ENCODE measurements at regions not wholly inside any gene's neighbourhood (a gene's known extent, or its start where the extent isn't known, plus 50 kb on each side); places are given as distances from the start of the nearest gene placed in this dataset.

GRCh38 chr3:174355505-174355904 is 503.6 kb upstream of the NAALADL2 start:
- no peak overlapping the region for H3K27ac ChIP-seq
- H3K27me3 ChIP-seq: no peaks in the 10 kb centered on the region
- no peak overlapping the region for H3K4me3 ChIP-seq
- intact Hi-C loops (cut with DNase I): no loop called here
- TF ChIP-seq, protein P1, sequence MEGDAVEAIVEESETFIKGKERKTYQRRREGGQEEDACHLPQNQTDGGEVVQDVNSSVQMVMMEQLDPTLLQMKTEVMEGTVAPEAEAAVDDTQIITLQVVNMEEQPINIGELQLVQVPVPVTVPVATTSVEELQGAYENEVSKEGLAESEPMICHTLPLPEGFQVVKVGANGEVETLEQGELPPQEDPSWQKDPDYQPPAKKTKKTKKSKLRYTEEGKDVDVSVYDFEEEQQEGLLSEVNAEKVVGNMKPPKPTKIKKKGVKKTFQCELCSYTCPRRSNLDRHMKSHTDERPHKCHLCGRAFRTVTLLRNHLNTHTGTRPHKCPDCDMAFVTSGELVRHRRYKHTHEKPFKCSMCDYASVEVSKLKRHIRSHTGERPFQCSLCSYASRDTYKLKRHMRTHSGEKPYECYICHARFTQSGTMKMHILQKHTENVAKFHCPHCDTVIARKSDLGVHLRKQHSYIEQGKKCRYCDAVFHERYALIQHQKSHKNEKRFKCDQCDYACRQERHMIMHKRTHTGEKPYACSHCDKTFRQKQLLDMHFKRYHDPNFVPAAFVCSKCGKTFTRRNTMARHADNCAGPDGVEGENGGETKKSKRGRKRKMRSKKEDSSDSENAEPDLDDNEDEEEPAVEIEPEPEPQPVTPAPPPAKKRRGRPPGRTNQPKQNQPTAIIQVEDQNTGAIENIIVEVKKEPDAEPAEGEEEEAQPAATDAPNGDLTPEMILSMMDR (IDR thresholded peaks at IDR 0.05): peak in 1 of 7 experiments; percentile 5
- TF ChIP-seq POLR2A (IDR thresholded peaks at IDR 0.05): no peak
- ATAC-seq (no peak), DNase-seq (no peak)
- no peaks in the 10 kb centered on the region for H3K4me1 ChIP-seq
- 0 to 11% methylated on average over 1 of the region's 1 CpG for WGBS, 2 donors
- no peaks in the 10 kb centered on the region for H3K9me3 ChIP-seq
- H3K36me3 ChIP-seq (replicated peaks in 1 of 2; ENCODE audit: insufficient read depth in 1 of 2, low read depth in 2 of 2): no peaks in the 10 kb centered on the region

DNA sequence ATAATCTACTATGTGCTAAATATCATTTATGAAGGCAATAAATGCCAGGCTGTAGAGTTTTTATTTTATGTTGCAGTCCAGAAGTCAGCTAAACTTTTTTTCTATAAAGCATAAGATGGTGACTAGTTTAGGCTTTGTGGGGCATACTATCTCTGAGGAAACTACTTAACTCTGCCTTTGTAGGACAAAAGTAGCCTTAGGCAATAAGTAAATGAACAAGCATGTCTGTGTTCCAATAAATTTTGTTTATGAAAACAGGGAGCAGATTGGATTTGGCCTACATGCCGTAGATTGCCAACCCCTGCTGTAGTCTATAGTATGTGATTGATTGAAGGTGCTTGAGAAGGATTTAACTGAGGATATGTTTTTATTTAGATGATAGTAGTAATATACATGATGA is 502.5 kb upstream of the NAALADL2 start:
- no peak for TF ChIP-seq POLR2A (IDR thresholded peaks at IDR 0.05)
- TF ChIP-seq, protein P1 (IDR thresholded peaks at IDR 0.05): no peak
- H3K4me3 ChIP-seq: no peak overlapping the region
- no peaks in the 10 kb centered on the region for H3K27me3 ChIP-seq
- no peak overlapping the region for H3K27ac ChIP-seq
- no peaks in the 10 kb centered on the region for H3K36me3 ChIP-seq (replicated peaks in 1 of 2; ENCODE audit: insufficient read depth in 1 of 2, low read depth in 2 of 2)
- WGBS, 2 donors: 80 to 90% methylated on average over 1 of the region's 1 CpG
- no peak for ATAC-seq
- intact Hi-C loops (cut with DNase I): no loop called here
- H3K9me3 ChIP-seq: no peaks in the 10 kb centered on the region
- DNase-seq: no peak
- no peaks in the 10 kb centered on the region for H3K4me1 ChIP-seq

DNA sequence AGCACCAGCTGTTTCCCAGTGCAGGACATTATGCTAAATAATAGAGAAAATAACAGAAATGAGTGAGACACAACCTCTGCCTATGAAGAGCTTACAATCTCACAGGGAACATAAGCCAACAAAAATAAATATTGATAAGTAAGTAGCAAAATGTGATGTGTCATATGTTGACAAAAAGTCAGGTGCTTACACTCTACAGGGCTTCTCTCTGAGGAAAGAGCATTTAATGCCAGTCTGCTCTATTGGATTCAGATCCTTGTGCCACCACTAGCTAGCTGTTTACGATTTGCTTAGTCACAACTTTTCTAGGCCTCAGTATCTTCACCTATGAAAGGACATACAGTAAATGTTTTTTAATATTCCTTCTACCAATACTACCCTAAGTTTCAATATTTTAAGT is 500.9 kb upstream of the NAALADL2 start:
- H3K27me3 ChIP-seq: no peaks in the 10 kb centered on the region
- H3K4me3 ChIP-seq: no peak overlapping the region
- no peaks in the 10 kb centered on the region for H3K4me1 ChIP-seq
- ATAC-seq (no peak), DNase-seq (no peak)
- intact Hi-C loops (cut with DNase I): no loop called here
- H3K36me3 ChIP-seq (replicated peaks in 1 of 2; ENCODE audit: insufficient read depth in 1 of 2, low read depth in 2 of 2): no peaks in the 10 kb centered on the region
- no peaks in the 10 kb centered on the region for H3K9me3 ChIP-seq
- no peak for TF ChIP-seq POLR2A (IDR thresholded peaks at IDR 0.05)
- TF ChIP-seq, protein P1 (IDR thresholded peaks at IDR 0.05): no peak
- H3K27ac ChIP-seq: no peak overlapping the region
- 52 to 73% methylated on average over 1 of the region's 1 CpG for WGBS, 2 donors

DNA sequence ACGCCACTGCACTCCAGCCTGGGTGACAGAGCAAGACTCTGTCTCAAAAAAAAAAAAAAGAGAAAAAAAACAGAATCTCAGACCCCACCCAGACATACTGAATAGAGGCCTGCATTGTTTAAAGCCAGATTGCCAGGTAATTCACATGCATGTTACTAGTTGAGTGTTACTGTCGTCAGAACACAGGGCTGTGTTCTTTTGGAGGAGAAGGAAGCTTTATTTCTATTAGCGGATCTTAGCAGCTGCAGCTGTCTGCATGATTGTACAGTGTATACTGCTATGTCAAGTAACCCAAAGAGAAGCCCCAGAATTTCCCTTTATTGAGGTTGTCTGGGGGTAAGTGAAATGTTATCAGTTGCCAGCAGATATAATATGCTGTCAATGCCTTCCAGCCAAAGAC is 496.6 kb upstream of the NAALADL2 start:
- Histone ChIP-seq H3K4me1 (no peaks in the 10 kb centered on the region), H3K9me3 (no peaks in the 10 kb centered on the region), H3K27me3 (no peaks in the 10 kb centered on the region), H3K4me3 (no peak overlapping the region), H3K36me3 (replicated peaks in 1 of 2; ENCODE audit: insufficient read depth in 1 of 2, low read depth in 2 of 2) (no peaks in the 10 kb centered on the region), H3K27ac (no peak overlapping the region)
- DNase-seq: no peak
- 81 to 88% methylated on average over 3 of the region's 3 CpGs for WGBS, 2 donors
- TF ChIP-seq, protein P1 (IDR thresholded peaks at IDR 0.05): no peak
- no peak for TF ChIP-seq POLR2A (IDR thresholded peaks at IDR 0.05)
- intact Hi-C loops (cut with DNase I): no loop called here
- ATAC-seq: no peak

DNA sequence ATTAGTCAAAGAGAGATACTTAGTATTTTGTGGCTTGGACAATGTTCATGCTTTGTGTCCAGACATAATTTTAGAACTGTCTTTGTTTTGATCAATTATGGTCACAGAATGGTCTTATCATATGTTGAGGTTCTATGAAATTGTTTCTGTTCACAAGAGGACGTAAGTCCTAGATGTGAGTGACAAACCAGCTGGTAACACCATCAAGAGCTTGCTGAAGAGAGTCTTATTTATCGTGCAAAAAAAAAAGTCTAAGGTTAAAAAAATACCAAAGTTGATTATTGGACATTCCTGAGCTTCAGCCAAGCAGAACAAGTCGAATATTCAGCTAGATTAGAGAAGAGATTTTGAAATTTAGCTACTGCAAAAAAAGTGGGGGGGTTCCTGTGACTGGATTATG is 495.9 kb upstream of the NAALADL2 start:
- intact Hi-C loops (cut with DNase I): no loop called here
- H3K36me3 ChIP-seq (replicated peaks in 1 of 2; ENCODE audit: insufficient read depth in 1 of 2, low read depth in 2 of 2): no peaks in the 10 kb centered on the region
- TF ChIP-seq, protein P1 (IDR thresholded peaks at IDR 0.05): no peak
- no peak for TF ChIP-seq POLR2A (IDR thresholded peaks at IDR 0.05)
- no peaks in the 10 kb centered on the region for H3K27me3 ChIP-seq
- no peaks in the 10 kb centered on the region for H3K4me1 ChIP-seq
- no peak for DNase-seq
- no peak for ATAC-seq
- H3K27ac ChIP-seq: no peak overlapping the region
- no peaks in the 10 kb centered on the region for H3K9me3 ChIP-seq
- H3K4me3 ChIP-seq: no peak overlapping the region
- WGBS, 2 donors: 19 to 28% methylated on average over 3 of the region's 3 CpGs

Measured in body of pancreas (tissue), 4 donors.